ENCODE measurements at regions not wholly inside any gene's neighbourhood (a gene's known extent, or its start where the extent isn't known, plus 50 kb on each side); places are given as distances from the start of the nearest gene placed in this dataset.

DNA sequence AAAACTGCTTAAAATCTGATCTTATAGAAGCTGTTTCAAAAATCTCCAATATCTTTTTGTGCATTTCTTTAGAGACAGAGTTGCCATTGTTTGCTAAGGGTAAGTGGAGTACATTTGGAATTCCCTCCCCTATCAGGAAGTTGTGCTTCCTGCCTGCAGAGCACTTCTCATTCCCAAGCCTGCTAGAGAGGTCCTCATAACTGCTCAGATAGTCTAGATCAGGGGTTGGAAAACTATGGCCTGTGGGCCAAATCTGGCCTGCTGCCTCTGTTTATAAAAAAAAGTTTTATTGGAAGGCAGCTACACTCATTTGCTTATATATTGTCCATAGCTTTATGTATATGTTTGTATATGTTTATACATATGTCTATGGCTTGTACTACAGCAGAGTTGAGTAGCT lies 333.7 kb upstream of the PROK2 start:
- DNase-seq: no peak

DNA sequence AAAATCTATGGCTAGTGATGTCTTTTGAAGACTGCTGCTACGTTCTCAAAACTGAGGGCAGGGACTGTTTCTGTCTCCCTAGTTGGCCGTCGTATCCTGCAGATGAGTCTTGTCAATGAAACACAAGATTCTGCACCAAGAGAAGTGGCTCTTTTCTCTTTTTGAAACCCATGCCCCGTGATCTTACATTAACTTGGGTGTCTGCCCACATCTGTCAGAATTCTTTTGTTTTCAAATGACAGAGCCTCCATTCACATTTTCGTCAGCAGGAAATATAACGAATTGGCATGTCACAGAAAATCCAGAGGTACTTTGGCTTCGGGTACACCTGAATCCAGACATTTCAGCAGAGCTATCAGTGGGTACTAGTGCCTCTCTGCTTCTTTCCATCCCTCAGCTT lies 331.3 kb upstream of the PROK2 start:
- no peak for DNase-seq

- DNase-seq: no peak
These were observed 330.4 kb upstream of the PROK2 start for GRCh38 chr3:72115307-72115706.

DNA sequence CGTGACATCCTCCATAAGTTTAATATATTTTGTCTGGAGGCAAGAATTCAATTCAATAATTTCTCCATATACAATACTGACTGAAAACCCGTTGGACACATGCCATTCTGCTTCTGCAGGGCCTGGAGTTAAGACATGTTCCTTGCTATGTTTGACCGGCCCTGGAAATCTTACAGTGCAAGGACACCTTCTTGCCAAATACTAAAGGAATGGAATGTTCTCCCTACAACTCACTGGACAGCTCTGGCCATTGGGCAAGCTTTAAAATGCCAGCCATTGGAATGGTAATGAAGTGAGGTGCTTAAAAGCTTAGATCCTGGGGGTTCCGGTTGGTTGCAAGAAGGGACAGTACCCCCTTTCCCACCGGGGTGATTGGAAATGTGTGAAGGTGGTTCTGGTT lies 329.8 kb upstream of the PROK2 start:
- no peak for DNase-seq

DNA sequence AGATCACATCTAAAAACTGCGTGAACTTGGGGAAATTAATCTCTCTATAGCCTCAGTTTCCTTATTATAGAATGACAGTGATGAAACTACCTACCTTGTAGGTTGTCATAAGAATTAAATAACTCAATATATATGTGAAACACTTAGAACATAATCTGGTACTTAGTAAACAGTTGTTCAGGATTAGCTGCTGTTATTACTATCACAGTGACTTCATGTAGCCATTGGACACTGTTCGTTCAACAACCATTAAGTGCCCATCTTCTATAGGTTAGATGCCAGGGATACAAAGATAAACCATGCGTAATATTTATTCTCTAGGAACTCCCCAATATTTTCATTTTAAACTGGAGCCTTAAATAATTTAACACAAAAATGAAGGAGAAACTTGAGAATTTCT lies 329.0 kb upstream of the PROK2 start:
- no peak for DNase-seq

DNA sequence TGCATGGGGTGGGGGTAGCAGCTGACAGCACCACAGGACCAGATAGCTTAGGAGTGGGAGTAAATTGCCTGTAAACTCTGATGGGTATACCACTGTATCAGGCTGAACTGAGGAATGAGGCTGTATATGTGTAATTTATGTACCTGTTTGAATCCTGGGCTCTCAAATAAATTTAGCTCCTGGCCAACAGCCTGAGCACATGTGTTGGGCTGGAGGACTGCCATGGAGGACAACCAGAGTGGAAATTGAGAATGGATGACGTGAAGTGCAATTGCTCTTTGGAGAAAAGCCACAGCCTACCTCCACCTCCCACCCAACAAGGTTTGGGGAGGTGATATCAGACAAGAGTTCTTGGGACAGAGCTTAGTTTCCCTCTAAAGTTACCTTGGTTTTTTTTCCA lies 328.6 kb upstream of the PROK2 start:
- no peak for DNase-seq

GRCh38 chr3:72112435-72112834 lies 327.5 kb upstream of the PROK2 start:
- no peak for DNase-seq

GRCh38 chr3:72111265-72112205 lies 326.6 kb upstream of the PROK2 start:
- no peak for DNase-seq

GRCh38 chr3:72109327-72110259 lies 324.6 kb upstream of the PROK2 start:
- no peak for DNase-seq

DNA sequence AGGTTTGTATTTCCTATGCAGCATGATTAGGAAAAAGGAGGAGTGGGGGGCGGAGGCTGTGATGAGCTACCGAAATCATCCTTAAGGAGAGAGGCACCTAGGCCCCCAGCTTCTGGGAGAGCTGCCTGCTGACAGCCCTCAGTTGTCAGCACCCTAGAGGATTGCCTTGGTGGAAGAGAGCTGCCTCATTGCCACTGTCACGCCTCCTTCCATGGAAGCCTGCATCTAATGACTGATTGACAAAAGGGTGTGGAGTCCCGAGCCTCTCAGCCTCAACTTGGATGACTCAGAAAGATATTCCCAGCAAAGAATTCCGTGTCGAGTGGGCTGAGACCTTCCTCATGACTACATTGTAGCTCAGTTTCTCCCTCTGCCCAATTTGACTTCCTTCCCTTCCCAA lies 320.4 kb upstream of the PROK2 start:
- no peak for DNase-seq

- no peak for DNase-seq
These were observed 317.2 kb upstream of the PROK2 start for GRCh38 chr3:72102112-72102616.

DNA sequence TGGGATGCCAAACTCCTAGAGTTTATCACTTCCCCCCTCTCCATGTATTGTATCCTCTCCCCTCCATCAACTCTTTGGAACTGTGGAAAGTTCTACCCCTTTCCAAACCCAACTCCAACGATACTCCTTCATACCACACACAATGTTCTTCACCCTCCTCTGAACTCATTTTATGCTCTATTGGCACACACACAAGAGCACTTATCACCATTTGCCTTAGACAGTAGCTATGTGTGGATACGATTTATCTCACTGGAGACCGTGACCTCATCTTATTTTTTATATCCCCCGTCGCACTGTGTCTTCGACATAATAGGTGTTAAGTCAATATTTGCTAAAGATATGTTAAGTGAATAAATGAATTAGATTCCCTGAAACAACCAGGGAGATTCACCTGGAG lies 316.5 kb upstream of the PROK2 start:
- DNase-seq: no peak

DNA sequence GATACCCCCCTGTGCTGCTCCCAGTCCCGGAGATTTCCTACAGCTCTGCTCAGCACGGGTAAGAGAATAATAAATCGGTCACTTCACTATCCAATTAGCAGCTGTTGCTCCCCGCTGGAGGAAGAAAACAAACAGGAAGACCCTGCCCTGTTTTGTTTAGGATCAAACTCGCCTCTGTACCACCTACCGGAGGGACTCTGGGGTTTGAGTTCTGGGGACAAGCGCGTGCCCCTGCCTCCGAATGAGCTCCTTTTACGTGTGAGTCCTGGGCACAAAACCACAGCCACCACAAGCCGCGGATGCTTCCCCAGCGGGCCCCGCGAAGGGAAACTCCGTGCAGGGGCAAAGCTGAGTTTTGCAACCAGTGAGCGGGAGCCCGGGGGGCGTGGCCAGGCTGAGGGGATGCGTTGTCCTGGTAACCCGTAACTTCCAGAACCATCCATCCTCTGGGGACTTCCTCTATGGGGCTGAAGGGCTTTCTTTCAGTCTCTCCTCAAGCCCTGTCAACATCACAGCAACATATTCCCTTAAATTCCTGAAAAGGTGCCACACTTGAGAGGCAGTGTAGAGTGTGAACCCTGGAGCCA lies 315.7 kb upstream of the PROK2 start:
- DNase-seq: peak; percentile 51

DNA sequence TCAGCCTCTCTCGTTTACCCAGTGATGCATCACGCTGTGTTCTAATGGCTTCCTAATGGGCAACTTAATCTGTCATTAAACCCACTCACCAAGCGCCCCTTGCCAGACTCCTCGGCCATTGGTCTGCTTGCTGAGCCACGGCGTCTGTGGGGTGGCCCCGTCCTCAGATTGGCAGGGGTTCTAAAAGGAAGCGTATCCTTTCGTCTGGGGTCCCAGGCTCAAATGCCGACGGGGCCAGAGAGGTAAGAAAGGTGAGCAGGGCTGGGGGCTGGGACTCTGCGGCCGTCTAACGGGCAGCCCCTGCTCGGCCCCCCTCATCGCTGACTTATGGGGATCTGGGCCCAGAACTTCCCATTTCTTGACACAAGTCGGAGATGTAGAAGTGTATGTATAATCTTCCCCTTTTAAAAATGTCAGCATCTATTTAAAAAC lies 315.1 kb upstream of the PROK2 start:
- peak; percentile 44 for DNase-seq

- DNase-seq: no peak
These were observed 314.6 kb upstream of the PROK2 start for GRCh38 chr3:72099326-72100079.

DNA sequence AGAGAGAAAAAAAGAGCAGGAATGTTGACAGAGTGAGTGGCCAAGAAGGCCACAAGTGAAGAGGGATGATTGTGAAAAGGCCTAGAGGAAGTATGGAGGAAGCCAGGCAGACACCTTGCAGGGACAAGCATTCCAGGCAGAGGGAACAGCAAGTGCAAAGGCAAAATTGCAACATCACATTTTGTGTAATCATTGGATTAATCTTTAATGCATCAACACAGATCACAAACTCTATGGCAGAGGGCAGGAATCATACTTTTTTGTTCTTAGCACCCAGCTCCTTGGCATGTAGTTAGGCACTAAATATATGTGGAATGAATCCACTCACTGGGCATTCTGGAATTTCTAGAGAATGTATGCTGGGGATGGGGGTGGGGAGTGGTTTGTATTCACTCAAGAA lies 312.1 kb upstream of the PROK2 start:
- no peak for DNase-seq

- no peak for DNase-seq
These were observed 310.6 kb upstream of the PROK2 start for GRCh38 chr3:72095521-72095920.

- no peak for DNase-seq
These were observed 309.0 kb upstream of the PROK2 start for GRCh38 chr3:72093992-72094334.

DNA sequence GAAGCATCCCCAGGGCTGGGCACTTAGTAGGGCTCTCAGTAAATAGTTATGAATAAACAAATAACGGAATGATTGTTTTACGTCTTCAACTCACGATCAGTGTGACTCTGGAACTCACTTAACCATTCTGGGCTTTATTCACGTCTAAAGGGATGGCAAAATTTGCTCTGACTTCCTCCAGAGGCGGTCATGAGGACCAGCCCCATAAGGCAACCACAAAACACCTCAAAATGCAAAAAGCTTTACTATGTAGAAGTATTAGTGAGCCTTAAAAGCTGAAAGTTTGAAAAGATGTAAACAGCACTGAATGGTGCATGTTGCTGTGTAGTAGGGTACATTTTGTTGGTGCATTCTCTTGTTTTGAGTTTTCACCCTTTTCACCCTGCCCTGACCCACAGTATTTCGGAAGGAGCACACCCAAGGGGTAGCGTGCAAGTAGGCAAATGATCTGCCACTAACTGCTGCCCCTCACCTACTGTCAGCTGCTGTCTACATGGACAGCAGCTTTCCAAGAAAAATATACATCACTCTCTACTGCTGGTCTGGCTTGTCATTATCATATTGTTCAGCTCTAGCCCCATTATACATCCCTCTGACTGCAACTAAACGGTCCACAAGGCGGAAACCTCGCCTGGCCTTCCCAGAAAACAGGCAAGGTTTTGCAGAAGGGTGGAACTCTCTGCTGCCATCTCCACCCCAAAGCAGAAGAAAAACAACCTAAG lies 308.5 kb upstream of the PROK2 start:
- no peak for DNase-seq

- DNase-seq: no peak
These were observed 307.8 kb upstream of the PROK2 start for GRCh38 chr3:72092778-72093177.

GRCh38 chr3:72088486-72089025 lies 303.6 kb upstream of the PROK2 start:
- no peak for DNase-seq

DNA sequence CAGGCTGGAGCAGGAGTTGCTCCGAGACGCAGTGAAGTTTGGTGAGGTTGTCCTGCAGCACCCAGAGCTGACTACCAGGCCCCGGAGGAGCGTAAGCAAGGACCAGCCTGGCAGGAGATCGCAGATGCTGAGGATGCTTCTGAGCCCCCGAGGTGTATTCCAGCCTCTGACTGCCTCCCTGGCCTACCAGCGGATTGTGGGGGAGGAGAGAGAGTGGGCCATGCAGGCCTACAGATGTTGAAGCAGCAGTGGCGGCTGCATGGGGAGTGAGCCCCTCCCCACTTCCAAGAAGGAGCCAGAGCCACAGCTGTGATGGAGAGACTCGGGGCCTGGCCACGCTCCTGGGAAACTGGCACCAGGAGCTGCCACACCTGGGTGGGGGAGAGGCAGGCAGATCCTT lies 302.5 kb upstream of the PROK2 start:
- DNase-seq: no peak
